ENCODE measurements at regions not wholly inside any gene's neighbourhood (a gene's known extent, or its start where the extent isn't known, plus 50 kb on each side); places are given as distances from the start of the nearest gene placed in this dataset.
"Not testable (repeated sequence)": the region's sequence is repeated elsewhere in the genome, so short reads cannot be mapped to it uniquely, and the experiment has no call there.

DNA sequence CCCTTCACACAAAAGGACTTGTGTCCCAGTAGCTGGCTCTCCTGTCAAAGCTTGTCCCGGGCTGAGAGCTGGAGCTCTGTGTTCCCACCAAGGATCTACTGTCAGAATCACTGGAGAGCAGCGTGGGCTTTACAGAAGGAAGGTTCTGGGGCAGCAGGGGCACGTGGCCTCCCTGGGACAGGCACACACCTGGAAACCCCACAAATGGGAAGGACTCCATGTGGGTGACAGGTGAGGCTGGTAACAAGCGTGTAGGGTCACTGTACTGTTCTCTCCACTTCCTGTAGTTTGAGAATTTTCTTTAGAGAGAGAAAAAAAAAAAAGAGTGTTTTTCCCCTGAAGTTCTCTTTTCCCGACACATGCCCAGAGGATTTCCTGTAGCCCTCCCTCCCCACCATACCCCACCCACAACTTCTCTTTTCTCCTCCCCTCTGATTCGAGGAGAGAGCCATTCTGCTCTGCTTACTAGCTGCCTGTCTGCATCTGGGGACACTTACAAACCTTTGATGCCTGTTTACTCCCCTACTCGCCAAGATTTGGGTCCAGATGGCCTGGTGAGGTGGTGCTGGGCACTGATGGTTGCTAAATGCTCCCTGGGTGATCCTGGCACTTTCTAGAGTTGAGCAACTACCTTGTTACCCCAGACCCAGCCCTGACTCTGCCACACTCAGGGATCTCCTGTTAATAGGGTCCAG, 84.1 kb upstream of the SIRPA start:
- DNase-seq (ENCODE audit: low read depth): no peak

DNA sequence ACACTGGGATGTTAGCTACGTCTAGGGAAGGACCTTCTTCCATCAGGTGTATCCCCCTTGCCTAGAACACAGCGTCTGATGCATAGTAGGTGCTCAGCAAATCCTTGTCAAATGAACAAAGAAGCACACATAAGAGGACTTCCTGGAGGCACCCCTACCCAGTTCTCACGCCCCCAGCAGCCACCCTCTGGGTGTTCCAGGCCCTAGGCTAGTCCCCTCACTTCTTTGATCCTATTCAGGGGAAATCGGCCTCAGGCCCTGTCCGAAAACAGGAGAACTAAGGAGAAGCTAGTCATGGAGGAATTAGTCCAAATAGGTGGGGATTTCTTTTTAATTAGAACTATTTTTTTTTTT, 84.7 kb upstream of the SIRPA start:
- DNase-seq (ENCODE audit: low read depth): no peak

DNA sequence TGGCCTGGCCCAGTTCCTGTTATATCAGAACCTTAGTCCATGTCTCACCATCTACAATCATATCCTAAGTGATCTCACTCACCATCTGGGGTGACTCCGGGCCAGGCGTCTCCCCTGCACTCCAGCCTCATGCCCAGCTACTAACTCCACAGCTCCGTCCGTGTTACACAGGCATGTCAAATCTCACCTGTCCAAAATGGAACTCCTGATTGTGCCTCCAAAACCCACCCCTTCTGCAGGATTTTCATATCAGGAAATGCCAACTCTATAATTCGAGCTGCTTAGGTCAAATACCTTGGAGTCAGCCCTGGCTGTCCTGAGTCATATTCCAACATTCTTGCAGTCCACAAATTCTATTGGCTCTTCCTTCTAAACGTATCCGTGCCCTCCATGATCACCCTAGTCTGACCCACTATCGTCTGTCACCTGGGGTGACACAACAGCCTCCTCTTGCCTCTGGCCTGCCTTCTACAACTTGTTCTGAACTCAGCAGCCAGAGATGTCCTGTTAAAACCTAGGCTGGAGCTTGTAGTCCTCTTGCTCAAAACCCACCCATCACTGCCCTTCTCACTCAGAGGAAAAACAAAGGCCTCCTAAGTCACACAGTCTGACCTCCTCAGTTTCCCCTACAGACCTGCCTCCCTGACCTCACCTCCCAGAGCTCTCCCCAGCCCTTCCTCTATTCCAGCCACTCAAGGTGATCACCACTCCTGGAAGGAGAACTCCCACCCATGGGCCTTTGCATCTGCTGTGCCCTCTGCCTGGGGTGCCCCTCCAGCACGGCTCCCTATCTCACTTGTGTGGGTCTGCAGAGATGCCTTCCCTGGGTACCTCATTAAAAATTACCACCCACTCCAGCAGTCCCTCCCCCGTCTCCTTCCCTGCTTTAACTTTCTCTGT, 85.3 kb upstream of the SIRPA start:
- no peak for DNase-seq (ENCODE audit: low read depth)

DNA sequence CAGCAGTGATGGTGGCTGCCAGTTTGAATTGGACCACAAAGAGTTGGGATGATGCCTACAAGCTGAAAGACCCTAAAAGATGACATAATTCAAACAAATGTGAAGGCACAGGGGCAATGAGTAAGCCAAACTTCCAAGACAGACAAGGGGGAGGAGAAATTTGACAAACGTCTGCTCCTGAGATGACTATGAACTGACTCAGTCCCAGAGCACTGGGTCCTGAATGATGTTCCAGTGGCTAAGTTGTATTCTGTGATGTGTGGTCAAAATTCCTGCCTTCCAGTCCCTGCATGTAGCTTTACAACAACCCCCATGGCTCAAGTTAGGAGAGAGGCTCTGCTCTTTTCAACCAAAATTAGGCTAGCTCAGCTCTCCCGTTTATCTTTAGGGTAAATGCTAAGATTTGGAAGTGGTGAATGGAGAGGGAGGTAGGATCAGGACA, 86.1 kb upstream of the SIRPA start:
- no peak for DNase-seq (ENCODE audit: low read depth)

DNA sequence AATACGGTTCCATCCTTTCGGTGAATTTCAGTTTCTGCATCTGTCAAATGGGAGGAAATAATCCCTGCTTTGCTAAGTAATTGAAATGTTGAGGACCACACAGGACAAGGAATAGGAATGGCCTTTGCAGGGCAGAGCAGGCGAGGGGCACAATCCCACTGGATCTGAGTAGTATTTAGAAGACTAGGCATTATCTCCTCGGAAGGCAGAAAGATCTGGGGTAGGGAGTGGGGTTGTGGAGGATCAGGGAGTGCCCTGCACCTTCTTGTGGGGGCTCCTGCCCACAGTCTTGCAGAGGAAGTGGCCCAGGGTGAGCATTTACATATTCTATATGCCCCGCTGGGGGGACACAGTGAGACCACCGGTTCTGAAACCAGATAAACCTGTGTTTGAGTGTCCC, 87.1 kb upstream of the SIRPA start:
- DNase-seq (ENCODE audit: low read depth): no peak

DNA sequence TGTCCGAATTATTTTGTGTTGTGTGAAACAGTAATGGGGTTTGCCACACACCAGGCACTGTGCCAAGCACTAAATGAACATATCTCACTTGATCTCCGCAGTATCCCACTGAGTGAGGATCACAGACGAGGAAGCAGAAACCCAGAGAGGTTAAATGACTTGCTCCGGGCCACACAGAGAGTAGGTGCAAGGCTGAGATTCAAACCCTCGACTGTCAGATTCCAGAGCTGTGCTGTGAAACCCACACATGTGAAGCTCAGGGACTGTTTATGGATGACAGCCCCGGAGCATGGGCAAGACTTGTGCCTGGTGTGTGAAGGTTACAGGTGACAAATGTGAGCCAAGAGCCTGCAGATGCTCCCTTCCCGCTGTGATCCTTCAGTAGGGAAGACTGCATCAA, 87.8 kb upstream of the SIRPA start:
- no peak for DNase-seq (ENCODE audit: low read depth)

DNA sequence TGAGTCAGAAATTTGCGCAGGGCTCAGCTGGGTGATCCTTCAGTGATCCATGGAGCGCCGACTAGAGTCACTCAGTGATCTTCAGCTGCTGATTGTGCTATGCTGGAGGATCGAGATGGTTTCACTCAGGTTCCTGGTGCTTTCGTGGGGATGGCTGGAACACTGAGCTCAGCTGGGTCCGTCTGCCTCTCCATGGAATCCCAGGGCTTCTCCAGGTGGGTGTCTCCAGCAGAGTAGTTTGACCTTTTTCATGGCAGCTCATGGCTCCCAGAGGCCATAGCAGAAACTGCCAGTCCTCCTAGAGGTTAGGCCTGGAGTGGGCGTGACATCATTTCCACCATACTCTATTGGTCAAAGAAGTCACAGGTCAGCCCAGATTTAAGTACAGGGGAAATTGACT, 88.8 kb upstream of the SIRPA start:
- DNase-seq (ENCODE audit: low read depth): no peak

DNA sequence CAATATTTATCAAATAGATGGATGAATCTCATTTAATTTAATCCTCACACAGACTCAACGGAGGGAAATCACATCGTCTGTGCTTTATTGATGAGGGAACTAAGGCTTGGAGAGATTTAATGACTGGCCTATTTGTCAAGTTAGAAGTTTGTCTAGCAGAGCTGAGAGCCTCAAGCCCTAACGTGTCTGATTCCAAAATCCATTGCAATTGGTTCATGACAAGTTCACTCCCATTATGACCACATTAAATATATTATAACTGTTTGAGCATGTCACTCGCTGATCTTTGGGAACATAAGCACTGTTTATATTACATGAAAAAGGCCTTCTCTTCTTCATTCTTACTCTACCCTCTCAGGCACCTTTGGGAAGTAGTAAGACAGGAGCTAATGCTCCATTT, 89.4 kb upstream of the SIRPA start:
- DNase-seq (ENCODE audit: low read depth): no peak

DNA sequence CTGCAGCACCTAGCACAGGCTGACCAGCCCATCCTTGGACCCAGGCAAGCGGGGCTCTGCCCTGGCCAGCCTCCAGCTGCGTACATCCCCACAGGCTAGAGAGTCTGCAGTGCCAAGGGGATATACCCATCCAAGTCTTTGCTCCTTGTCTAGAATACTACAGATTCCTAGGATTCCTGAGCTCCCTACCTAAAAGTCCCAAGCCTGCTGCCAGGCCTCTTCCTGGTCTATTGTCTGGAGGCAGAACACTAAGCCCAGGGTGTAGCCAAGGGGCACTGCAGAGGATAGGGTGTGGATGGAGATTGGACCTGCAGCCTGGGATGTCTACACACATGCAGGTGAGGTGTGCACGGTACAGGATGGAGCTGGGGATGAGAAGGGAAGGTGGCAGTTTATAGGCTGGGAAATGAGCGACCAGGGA, 90.0 kb upstream of the SIRPA start:
- DNase-seq (ENCODE audit: low read depth): no peak

DNA sequence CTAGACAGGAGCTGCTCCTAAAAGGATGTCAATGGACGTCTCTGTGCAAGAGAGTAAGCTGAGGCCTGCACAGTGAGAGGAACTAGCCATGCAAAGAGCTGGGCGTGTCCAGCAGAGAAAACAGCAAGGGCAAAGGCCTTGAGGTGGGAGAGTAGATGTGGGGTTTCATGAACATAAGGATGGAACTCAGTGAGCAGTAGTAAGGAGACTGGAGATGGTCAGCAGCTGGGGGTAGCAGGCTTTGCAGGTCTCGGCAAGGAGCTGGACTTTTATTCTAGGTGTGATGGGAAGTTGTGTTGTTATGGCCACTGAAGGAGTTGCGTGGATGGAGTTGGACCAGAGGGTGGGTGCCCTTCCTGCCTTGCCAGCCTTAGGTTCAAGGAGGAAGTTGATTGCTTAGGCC, 90.7 kb upstream of the SIRPA start:
- DNase-seq (ENCODE audit: low read depth): no peak

DNA sequence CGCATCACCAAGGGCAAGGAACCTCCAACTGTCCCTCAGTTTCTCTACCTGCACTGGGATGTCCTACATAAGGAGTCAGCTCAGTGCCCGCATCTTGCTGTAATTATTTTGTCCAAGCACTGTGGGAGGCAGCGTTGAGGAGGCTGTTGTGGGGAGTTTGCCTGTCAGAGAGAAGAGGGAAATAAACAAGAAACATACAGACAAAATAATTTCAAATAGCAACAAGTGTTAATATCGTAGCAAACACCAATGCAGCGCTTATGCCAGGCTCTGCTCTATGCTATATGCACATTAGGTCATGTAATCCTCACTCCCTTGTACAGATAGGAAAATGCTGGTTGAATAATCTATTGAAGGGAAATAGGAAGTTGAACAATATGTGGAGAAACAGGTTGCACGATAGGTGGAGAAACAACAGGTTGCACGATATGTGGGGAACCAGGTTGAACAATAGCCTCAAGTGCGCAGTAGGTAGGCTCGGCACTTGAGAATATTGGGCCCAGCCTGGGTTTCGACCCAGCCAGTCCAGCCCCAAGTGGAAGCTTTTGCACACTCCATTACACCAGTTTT, 91.2 kb upstream of the SIRPA start:
- no peak for DNase-seq (ENCODE audit: low read depth)

DNA sequence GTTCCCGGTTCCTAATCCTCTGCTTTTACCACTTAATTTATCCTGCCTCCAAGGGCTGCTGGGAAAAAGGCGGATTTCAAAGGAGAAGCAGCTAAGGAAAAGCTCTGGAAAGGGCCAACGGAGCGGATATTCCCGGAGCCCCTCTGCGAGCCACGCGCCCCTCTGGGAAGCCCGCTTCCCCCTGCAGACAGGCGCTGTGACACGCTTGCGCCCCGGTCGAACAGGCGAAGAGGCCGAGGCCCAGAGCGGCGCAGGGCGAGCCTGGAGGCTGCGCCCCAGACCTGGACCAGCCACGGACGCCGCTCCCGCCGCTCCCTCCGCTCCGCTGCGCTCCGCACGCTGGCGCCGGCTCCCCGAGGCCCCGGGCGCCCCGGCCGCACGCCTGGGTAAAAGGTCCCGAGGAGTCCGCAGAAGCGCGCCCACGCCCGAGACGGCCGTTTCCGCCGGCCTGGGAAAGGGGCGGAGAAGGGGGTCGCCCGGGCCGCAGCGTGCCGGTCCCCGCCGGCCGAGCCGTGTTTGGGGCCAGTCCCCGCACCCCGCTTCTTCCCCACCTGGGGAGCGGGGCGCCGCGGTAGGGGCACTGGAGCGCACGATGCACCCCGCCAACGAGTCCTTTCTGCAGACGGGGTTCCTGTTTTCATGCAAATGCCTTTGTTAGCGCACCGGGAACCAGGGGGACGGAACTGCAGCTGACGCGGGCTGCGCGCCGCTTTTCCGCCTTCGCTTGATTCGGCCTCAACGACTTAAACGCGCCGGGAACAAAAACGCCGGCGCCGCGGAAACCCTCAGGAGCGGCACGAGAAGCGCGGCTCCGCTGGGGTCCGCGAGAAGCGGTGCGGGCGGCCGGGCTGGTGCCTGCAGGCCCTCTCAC, 91.9 kb upstream of the SIRPA start:
- no peak for DNase-seq (ENCODE audit: low read depth)

DNA sequence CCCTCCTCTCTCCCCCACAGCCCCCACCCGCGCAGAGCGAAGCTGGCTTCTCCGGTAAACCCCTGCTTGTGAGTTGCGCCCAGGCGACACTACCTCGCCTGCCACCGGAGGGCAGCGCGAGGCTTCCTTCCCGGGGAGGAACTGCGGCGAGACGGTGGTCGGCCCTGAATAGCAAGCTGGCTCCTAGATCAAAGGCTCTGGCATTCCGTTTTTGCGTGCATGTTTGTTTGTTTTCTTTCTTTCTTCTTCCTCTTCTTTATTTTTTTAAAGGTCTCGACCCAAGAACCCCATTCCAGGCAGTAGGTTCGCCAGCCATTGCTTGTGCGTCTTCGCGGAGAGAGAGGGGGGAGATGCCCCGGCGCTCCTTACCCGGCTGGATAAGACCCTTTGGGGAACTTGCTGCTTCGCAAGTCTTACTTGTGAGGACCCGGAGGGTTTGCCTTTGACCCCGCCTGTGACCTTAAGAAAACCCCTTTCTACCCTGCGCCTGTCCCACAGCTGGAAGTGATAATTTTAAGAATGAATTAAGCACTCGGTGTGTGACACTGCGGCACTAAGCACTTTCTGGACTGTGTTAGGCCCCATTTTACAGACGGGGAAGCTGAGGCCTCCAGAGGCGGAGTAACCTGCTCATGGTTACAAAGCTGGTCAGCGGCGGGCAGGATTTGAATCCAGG, 92.7 kb upstream of the SIRPA start:
- no peak for DNase-seq (ENCODE audit: low read depth)

DNA sequence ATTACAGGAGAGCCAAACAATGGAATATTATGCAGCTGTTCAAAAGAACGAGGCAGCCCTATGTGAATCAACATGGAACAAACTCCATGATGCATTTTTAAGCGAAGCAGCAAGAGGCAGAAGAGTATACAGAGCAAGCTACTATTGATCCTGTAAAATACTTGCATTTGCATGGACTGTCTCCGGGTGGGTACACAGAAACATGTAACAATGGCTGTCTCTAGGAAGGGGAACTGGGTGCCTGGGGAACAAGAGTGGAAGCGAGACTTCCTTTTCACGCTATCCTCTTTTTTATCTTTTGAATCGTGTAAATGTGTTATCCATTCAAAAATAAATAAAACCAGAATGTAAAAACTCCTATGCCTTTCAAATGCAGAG, 93.3 kb upstream of the SIRPA start:
- no peak for DNase-seq (ENCODE audit: low read depth)

DNA sequence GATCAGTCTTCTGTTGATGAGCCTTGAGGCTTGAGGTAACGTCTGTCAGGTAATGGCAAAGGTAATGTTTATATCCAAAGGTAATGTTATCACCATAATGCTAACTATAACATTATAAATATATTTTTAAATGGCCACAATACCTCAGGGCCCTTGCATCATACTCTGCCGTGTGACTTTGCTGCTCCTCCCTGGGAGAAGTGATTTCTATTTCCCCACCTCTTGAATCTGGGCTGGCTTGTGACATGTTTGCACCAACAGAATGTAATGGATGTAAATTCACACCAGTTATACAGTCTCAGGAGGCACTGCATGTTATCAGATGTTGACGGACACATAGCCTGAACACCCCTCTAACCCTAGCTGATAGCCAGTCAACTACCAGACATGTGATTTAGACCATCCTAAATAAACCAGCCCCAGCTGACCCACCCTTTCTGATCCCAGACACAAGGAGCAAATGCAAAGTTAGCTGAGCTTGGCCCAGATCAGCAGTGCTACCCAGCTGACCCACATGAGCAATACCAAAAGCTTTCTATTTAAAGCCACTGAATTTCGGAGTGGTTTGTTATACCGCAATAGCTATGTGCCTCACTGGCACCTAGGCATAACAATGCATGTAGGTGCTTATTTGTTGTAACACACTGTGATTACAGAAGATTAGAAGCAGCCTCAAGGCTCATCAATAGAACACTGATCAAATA, 93.8 kb upstream of the SIRPA start:
- no peak for DNase-seq (ENCODE audit: low read depth)

DNA sequence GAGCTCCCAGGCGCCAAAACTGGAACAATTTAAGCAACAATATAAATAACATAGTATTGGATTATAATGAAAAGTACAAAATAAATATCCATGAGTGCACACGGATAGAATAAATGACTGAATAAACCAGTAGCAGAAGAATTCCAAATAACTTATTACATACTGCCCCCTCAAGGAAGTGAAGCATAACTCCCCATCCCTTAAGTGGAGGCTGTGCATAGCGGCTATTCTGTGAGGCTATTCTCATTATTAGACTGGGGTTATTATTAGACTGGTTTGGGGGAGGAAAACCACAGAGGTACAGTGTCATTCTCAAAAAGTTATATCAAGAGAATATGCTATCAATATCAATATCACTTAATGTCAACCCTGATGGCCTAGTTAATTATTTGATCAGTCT, 94.4 kb upstream of the SIRPA start:
- DNase-seq (ENCODE audit: low read depth): no peak

DNA sequence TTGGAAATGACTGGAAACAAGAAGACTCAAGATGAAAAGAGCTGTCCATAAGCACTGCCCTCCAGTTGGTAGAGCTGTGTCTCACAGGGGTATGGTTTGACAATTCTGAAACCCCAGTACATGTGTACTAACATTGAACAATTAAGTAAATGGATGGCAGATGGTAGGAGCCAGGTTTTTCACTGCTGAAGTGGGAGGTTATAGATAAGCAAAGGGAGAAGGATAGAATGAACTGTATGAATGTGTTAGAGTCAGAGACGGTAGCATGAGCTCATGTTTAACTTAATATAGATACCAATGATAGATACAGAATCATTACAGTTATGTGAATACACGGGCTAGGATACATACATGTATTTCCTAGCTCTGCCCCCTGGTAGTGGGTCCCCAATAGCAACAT, 95.0 kb upstream of the SIRPA start:
- no peak for DNase-seq (ENCODE audit: low read depth)

DNA sequence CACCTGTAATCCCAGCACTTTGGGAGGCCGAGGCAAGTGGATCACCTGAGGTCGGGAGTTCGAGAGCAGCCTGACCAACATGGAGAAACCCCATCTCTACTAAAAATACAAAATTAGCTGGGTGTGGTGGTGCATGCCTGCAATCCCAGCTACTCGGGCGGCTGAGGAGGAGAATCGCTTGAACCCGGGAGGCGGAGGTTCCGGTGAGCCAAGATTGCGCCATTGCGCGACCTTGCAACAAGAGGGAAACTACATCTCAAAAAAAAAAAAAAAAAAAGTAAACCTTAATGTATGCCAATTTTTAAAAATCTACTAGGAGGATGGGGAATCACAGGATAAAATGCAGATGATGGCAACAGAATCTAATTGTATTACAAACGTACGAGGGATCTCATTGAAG, 95.5 kb upstream of the SIRPA start:
- DNase-seq (ENCODE audit: low read depth): not testable (repeated sequence)

DNA sequence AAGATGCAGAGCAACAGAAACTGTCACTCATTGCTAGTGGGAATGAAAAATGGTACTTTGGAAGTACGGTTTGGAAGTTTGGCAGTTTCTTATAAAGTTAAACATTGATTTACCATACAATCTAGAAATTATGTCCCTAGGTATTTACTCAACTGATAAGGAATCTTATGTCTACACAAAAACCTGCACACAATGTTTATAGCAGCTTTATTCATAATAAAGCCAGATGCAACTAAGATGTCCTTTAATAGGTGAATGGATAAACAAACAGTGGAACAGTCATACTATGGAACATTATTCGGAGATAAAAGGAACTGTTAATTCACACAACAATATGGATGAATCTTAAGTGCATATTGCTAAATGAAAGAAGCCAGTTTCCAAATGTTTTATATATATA, 96.2 kb upstream of the SIRPA start:
- no peak for DNase-seq (ENCODE audit: low read depth)

DNA sequence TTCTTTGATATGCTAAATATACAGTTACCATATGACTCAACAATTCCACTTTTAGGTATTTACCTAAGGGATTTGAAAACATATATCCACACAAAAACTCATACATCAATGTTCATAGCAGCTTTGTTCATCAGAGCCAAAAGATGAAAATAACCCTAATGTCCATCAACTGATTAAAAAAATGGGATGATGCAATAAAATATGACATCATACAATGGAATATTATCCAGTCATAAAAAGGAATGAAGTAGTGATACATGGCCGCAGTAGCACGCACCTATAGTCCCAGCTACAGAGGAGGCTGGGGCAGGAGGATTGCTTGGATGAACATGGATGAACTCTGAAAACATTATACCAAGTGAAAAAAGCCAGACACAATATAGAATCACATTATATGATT, 101.4 kb upstream of the SIRPA start:
- no peak for DNase-seq (ENCODE audit: low read depth)

DNA sequence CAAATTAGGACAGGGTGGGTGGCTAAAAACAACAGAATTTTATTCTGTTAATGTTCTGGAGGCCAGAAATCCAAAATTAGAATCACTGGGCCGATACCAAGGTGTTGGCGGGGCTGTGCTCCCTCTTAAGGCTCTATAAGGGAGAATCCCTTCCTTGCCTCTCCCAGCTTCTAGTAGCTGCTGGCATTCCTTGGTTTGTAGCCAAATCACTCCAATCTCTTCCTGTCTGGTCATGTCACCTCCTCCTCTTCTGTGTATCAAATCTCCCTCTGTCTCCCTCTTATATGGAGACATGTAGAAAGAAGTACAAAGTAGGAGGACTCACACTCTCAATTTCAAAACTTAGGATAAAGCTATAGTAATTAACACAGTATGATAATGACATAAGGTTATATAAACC, 102.9 kb upstream of the SIRPA start:
- DNase-seq (ENCODE audit: low read depth): no peak
